ENCODE measurements at regions not wholly inside any gene's neighbourhood (a gene's known extent, or its start where the extent isn't known, plus 50 kb on each side); places are given as distances from the start of the nearest gene placed in this dataset.

- H3K4me2 ChIP-seq (ENCODE audit: insufficient read depth, low read length): no peak overlapping the region
- no peak overlapping the region for H3K27ac ChIP-seq (ENCODE audit: low read depth, low read length)
- H3K79me2 ChIP-seq (ENCODE audit: insufficient read depth, low read length): no peaks in the 10 kb centered on the region
- H3K4me3 ChIP-seq (ENCODE audit: insufficient read depth, low read length): no peak overlapping the region
- no peak for TF ChIP-seq CTCF (IDR thresholded peaks at IDR 0.05; ENCODE audit: extremely low read depth, low read depth, low read length)
- H4K20me1 ChIP-seq (ENCODE audit: insufficient read depth, low read length): no peaks in the 10 kb centered on the region
- H3K9me3 ChIP-seq (ENCODE audit: low read depth, low read length): peaks cover 2% of the 10 kb centered on the region
- H2AFZ ChIP-seq (ENCODE audit: low read length): no peak overlapping the region
- DNase-seq (ENCODE audit: insufficient read length, low spot score, missing footprints): no peak
- no peaks in the 10 kb centered on the region for H3K36me3 ChIP-seq (ENCODE audit: insufficient read depth, low read length)
- H3K4me1 ChIP-seq (ENCODE audit: insufficient read depth, low read length): no peaks in the 10 kb centered on the region
- H3K27me3 ChIP-seq (ENCODE audit: insufficient read depth, low read length): no peaks in the 10 kb centered on the region
Measured at GRCh38 chr7:156559001-156559400, 81.6 kb upstream of the RNF32 start.

GRCh38 chr7:156558198-156558597, 82.4 kb upstream of the RNF32 start:
- no peak for TF ChIP-seq CTCF (IDR thresholded peaks at IDR 0.05; ENCODE audit: extremely low read depth, low read depth, low read length)
- H3K4me3 ChIP-seq (ENCODE audit: insufficient read depth, low read length): no peak overlapping the region
- no peak overlapping the region for H3K4me2 ChIP-seq (ENCODE audit: insufficient read depth, low read length)
- DNase-seq (ENCODE audit: insufficient read length, low spot score, missing footprints): no peak
- no peaks in the 10 kb centered on the region for H3K4me1 ChIP-seq (ENCODE audit: insufficient read depth, low read length)
- no peaks in the 10 kb centered on the region for H4K20me1 ChIP-seq (ENCODE audit: insufficient read depth, low read length)
- H3K27me3 ChIP-seq (ENCODE audit: insufficient read depth, low read length): no peaks in the 10 kb centered on the region
- H3K9me3 ChIP-seq (ENCODE audit: low read depth, low read length): peaks cover 1% of the 10 kb centered on the region
- no peak overlapping the region for H2AFZ ChIP-seq (ENCODE audit: low read length)
- H3K36me3 ChIP-seq (ENCODE audit: insufficient read depth, low read length): no peaks in the 10 kb centered on the region
- no peaks in the 10 kb centered on the region for H3K79me2 ChIP-seq (ENCODE audit: insufficient read depth, low read length)
- H3K27ac ChIP-seq (ENCODE audit: low read depth, low read length): no peak overlapping the region

- Histone ChIP-seq H2AFZ (ENCODE audit: low read length) (no peak overlapping the region), H3K36me3 (ENCODE audit: insufficient read depth, low read length) (no peaks in the 10 kb centered on the region), H3K79me2 (ENCODE audit: insufficient read depth, low read length) (no peaks in the 10 kb centered on the region), H3K4me3 (ENCODE audit: insufficient read depth, low read length) (no peak overlapping the region), H3K27me3 (ENCODE audit: insufficient read depth, low read length) (no peaks in the 10 kb centered on the region), H3K27ac (ENCODE audit: low read depth, low read length) (no peak overlapping the region), H3K4me2 (ENCODE audit: insufficient read depth, low read length) (no peak overlapping the region), H3K4me1 (ENCODE audit: insufficient read depth, low read length) (no peaks in the 10 kb centered on the region), H4K20me1 (ENCODE audit: insufficient read depth, low read length) (no peaks in the 10 kb centered on the region), H3K9me3 (ENCODE audit: low read depth, low read length) (no peaks in the 10 kb centered on the region)
- no peak for TF ChIP-seq CTCF (IDR thresholded peaks at IDR 0.05; ENCODE audit: extremely low read depth, low read depth, low read length)
- no peak for DNase-seq (ENCODE audit: insufficient read length, low spot score, missing footprints)
Measured at GRCh38 chr7:156556083-156556482, 84.5 kb upstream of the RNF32 start.

- Histone ChIP-seq H3K4me2 (ENCODE audit: insufficient read depth, low read length) (no peak overlapping the region), H3K79me2 (ENCODE audit: insufficient read depth, low read length) (no peaks in the 10 kb centered on the region), H3K27ac (ENCODE audit: low read depth, low read length) (no peak overlapping the region), H3K27me3 (ENCODE audit: insufficient read depth, low read length) (no peaks in the 10 kb centered on the region), H3K4me3 (ENCODE audit: insufficient read depth, low read length) (no peak overlapping the region), H3K9me3 (ENCODE audit: low read depth, low read length) (no peaks in the 10 kb centered on the region), H3K4me1 (ENCODE audit: insufficient read depth, low read length) (no peaks in the 10 kb centered on the region), H4K20me1 (ENCODE audit: insufficient read depth, low read length) (no peaks in the 10 kb centered on the region), H3K36me3 (ENCODE audit: insufficient read depth, low read length) (no peaks in the 10 kb centered on the region), H2AFZ (ENCODE audit: low read length) (no peak overlapping the region)
- no peak for TF ChIP-seq CTCF (IDR thresholded peaks at IDR 0.05; ENCODE audit: extremely low read depth, low read depth, low read length)
- no peak for DNase-seq (ENCODE audit: insufficient read length, low spot score, missing footprints)
Measured at GRCh38 chr7:156554488-156554887, 86.1 kb upstream of the RNF32 start.

All from osteoblast (primary cell).